ENCODE measurements at regions not wholly inside any gene's neighbourhood (a gene's known extent, or its start where the extent isn't known, plus 50 kb on each side); places are given as distances from the start of the nearest gene placed in this dataset.

- TF ChIP-seq POLR2A (IDR thresholded peaks at IDR 0.05) (no peak), EP300 (IDR thresholded peaks at IDR 0.05) (no peak)
- TF ChIP-seq, protein P1, sequence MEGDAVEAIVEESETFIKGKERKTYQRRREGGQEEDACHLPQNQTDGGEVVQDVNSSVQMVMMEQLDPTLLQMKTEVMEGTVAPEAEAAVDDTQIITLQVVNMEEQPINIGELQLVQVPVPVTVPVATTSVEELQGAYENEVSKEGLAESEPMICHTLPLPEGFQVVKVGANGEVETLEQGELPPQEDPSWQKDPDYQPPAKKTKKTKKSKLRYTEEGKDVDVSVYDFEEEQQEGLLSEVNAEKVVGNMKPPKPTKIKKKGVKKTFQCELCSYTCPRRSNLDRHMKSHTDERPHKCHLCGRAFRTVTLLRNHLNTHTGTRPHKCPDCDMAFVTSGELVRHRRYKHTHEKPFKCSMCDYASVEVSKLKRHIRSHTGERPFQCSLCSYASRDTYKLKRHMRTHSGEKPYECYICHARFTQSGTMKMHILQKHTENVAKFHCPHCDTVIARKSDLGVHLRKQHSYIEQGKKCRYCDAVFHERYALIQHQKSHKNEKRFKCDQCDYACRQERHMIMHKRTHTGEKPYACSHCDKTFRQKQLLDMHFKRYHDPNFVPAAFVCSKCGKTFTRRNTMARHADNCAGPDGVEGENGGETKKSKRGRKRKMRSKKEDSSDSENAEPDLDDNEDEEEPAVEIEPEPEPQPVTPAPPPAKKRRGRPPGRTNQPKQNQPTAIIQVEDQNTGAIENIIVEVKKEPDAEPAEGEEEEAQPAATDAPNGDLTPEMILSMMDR (IDR thresholded peaks at IDR 0.05), result no peak
Observed at GRCh38 chr13:58889474-58889873, 1257.9 kb downstream of the PCDH17 start.
